ENCODE measurements at regions not wholly inside any gene's neighbourhood (a gene's known extent, or its start where the extent isn't known, plus 50 kb on each side); places are given as distances from the start of the nearest gene placed in this dataset.
"Not testable (repeated sequence)": the region's sequence is repeated elsewhere in the genome, so short reads cannot be mapped to it uniquely, and the experiment has no call there.

- DNase-seq (ENCODE audit: insufficient read length, low spot score) (no peak), FAIRE-seq (no peak)
- no peak for TF ChIP-seq POLR2A (IDR thresholded peaks at IDR 0.05; ENCODE audit: low read depth, low read length)
Observed at GRCh38 chr12:86711731-86712130, 455.5 kb upstream of the MGAT4C start.

DNA sequence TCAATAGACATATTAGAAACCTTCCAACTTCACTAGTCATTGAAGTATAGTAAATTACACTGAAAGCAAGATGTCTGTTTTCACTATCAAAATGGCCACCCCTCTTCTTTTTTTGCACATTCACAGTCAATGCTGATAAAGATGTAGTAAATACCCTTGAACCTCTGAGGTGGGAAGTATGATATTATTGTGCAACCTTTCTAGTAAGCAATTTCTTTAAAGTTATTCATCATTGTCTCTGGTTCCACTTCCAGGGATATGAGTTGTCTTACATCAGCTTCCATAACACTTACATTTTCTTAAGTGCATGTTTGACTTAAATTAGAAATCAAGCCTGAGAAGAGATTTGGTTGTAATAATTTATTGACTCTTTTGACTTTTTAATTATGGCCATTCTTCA, 453.9 kb upstream of the MGAT4C start:
- no peak for DNase-seq (ENCODE audit: insufficient read length, low spot score)
- TF ChIP-seq POLR2A (IDR thresholded peaks at IDR 0.05; ENCODE audit: low read depth, low read length): no peak
- FAIRE-seq: no peak

- not testable (repeated sequence) for DNase-seq (ENCODE audit: insufficient read length, low spot score); FAIRE-seq
Observed at GRCh38 chr12:86709017-86709416, 452.8 kb upstream of the MGAT4C start.

GRCh38 chr12:86698641-86698980, 442.4 kb upstream of the MGAT4C start:
- no peak for TF ChIP-seq POLR2A (IDR thresholded peaks at IDR 0.05; ENCODE audit: low read depth, low read length)
- no peak for FAIRE-seq

GRCh38 chr12:86697916-86698640, 441.9 kb upstream of the MGAT4C start:
- DNase-seq (ENCODE audit: insufficient read length, low spot score) (no peak), FAIRE-seq (no peak)
- no peak for TF ChIP-seq POLR2A (IDR thresholded peaks at IDR 0.05; ENCODE audit: low read depth, low read length)

More at GRCh38 chr12:86698641-86698980, 442.4 kb upstream of the MGAT4C start:
- DNase-seq (ENCODE audit: insufficient read length, low spot score): no peak

GRCh38 chr12:86683568-86684304, 427.5 kb upstream of the MGAT4C start:
- no peak for TF ChIP-seq POLR2A (IDR thresholded peaks at IDR 0.05; ENCODE audit: low read depth, low read length)
- FAIRE-seq (no peak), DNase-seq (ENCODE audit: insufficient read length, low spot score) (no peak)

GRCh38 chr12:86681060-86681459, 424.9 kb upstream of the MGAT4C start:
- TF ChIP-seq POLR2A (IDR thresholded peaks at IDR 0.05; ENCODE audit: low read depth, low read length): no peak
- no peak for DNase-seq (ENCODE audit: insufficient read length, low spot score)
- FAIRE-seq: no peak

- TF ChIP-seq POLR2A (IDR thresholded peaks at IDR 0.05; ENCODE audit: low read depth, low read length): no peak
- DNase-seq (ENCODE audit: insufficient read length, low spot score) (no peak), FAIRE-seq (peak; percentile 27)
Observed at GRCh38 chr12:86675197-86675596, 419.0 kb upstream of the MGAT4C start.

DNA sequence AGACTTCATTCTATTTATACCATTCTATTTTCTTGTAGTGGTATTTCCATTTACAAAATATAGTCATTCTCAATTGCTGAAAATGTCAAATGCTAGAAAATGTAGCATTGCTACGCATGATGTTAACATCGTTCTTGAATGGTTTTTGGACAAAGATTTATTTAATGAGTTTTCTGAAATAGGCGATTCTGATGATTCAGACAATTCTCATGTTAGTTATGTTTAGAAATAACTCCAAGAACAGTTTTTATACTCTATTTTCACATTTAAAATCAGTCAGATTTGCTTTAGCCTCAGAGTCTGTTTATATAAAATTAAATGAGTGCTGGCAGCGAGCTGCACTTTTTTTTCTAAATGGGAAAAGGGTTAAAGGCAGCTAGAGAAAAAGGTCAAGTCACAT, 414.8 kb upstream of the MGAT4C start:
- FAIRE-seq: no peak
- TF ChIP-seq POLR2A (IDR thresholded peaks at IDR 0.05; ENCODE audit: low read depth, low read length): no peak
- DNase-seq (ENCODE audit: insufficient read length, low spot score): no peak

- FAIRE-seq (no peak), DNase-seq (ENCODE audit: insufficient read length, low spot score) (no peak)
- no peak for TF ChIP-seq POLR2A (IDR thresholded peaks at IDR 0.05; ENCODE audit: low read depth, low read length)
Observed at GRCh38 chr12:86669010-86669409, 412.8 kb upstream of the MGAT4C start.

GRCh38 chr12:86666316-86666715, 410.1 kb upstream of the MGAT4C start:
- TF ChIP-seq POLR2A (IDR thresholded peaks at IDR 0.05; ENCODE audit: low read depth, low read length): no peak
- no peak for DNase-seq (ENCODE audit: insufficient read length, low spot score)
- no peak for FAIRE-seq

GRCh38 chr12:86663716-86664115, 407.5 kb upstream of the MGAT4C start:
- FAIRE-seq (no peak), DNase-seq (ENCODE audit: insufficient read length, low spot score) (no peak)

GRCh38 chr12:86663173-86663572, 407.0 kb upstream of the MGAT4C start:
- FAIRE-seq: no peak
- no peak for TF ChIP-seq POLR2A (IDR thresholded peaks at IDR 0.05; ENCODE audit: low read depth, low read length)
- DNase-seq (ENCODE audit: insufficient read length, low spot score): no peak

More at GRCh38 chr12:86663716-86664115, 407.5 kb upstream of the MGAT4C start:
- no peak for TF ChIP-seq POLR2A (IDR thresholded peaks at IDR 0.05; ENCODE audit: low read depth, low read length)

DNA sequence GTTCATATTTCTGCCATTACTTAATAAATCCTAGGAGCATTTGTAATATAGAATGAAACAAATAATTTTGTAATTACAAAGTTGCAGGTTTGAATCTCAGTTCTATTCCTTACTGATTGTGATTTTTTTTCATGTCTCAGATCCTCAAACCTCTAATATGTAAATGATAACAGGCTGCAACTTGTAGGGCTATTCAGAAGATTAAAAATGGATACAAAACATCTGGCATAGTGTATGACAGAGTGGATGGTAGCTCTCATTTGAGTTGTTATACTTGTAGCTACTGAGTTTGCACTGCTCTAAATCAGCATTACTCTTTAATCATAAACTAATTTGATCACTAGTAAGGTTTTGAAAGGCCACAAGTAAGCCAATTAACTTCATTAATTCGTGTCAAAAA, 406.3 kb upstream of the MGAT4C start:
- no peak for TF ChIP-seq POLR2A (IDR thresholded peaks at IDR 0.05; ENCODE audit: low read depth, low read length)
- FAIRE-seq: no peak
- no peak for DNase-seq (ENCODE audit: insufficient read length, low spot score)

All from H54 (cell line).